SH-SY5Y (cell line): ENCODE measurements at regions not wholly inside any gene's neighbourhood (a gene's known extent, or its start where the extent isn't known, plus 50 kb on each side); places are given as distances from the start of the nearest gene placed in this dataset.

ENCODE experiments used
- GATA2 ChIP-seq: IDR thresholded peaks from 2 replicates; pipeline ENCODE4 v1.6.1; 2011; ENCODE audit warnings: mild to moderate bottlenecking, low read depth, low read length
- GATA3 ChIP-seq: IDR thresholded peaks from 2 replicates; pipeline ENCODE4 v1.6.1; 2011; ENCODE audit warnings: low read depth, mild to moderate bottlenecking, low read length, moderate library complexity

DNA sequence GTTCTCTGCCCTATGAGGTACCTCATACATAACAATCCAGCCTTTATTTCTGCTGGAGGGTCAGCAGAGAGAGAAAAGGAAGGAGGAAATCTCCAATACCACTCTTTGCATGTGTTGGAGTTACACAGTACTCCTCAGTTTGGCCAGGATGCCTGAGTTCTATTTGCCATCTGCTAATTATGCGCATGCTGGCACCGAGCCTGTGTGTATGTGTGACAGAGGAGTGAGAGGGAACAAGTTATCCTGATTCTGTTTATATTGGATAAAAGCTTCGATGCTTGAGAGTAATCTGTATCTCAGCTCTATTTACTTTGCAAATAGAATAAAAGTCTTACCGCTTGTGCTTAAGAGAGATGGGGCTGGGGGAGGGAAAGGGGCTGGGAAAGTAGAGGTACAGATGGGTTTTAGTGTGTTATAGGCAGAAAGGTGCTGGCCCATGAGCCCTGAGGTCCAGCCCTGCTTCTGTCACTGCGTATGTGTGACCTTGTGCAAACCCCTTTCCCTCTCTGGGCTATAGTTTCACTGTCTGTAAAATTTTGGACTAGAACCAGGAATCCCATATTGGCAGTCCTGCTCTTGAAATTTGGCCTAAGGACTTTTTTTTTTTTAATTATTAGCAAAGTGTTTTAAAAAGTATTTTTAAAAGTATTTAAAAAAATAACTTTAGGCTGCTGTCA, 54.5 kb upstream of the PLXNA2 start:
- TF ChIP-seq GATA2 (no peak), GATA3 (no peak)

DNA sequence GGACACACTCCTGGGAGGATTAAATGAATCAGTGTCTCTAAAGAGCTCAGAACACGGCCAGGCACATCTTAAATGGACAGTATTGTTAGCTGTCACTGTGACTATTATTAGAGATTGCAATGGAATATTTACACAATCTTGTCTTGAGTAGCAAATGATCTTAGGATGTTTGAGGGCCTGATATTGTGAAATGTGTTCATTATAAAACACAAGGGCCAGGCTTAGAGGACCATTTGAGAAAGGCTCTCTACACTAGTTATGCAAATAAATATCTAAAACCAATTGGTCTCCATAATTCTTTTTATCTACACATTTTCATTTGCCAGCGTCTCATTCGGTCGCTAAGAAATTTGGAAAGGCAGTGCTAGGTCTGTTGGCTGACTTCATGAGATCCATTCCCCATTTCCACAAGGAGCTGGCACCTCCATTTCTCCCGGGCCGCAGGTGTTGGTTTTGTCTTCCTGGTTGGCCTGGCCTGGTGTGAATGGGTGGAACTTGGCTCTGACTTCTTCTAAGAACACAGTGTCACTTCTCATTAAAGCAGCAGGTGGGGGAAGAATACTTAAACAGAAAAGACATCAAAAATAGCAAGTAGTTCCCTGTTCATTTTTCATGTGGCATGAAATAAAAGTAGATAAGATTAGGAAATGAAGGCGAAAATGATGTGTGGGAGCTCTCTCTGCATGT, 56.0 kb upstream of the PLXNA2 start:
- TF ChIP-seq GATA2 (no peak), GATA3 (no peak)

DNA sequence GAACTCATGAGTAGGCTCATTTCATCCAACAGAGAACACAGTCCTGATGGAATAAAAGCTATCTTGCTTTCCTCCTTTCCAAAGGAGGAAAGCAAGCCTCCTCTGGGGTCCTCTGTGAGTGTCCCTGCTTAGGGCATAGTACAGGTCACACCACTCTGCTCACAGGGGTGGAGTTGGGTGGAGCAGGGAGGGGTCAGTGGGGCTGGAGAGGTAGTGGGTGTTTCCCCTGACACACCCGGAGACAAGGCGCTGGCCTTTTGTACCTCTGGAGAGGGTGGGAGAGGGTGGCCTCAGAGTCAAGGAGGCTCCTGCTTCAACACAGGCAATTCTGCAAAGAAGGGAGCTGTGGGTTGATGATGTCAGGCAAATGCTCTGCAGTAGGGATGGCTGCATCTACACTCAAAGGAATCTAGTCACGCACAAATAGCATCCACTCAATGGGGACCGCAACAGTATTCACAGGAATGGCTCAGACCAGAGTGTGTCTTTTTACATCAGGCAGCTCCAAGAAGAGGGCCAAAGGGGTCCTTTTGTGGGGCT, 58.6 kb upstream of the PLXNA2 start:
- TF ChIP-seq GATA2 = no peak
- TF ChIP-seq GATA3 = no peak

DNA sequence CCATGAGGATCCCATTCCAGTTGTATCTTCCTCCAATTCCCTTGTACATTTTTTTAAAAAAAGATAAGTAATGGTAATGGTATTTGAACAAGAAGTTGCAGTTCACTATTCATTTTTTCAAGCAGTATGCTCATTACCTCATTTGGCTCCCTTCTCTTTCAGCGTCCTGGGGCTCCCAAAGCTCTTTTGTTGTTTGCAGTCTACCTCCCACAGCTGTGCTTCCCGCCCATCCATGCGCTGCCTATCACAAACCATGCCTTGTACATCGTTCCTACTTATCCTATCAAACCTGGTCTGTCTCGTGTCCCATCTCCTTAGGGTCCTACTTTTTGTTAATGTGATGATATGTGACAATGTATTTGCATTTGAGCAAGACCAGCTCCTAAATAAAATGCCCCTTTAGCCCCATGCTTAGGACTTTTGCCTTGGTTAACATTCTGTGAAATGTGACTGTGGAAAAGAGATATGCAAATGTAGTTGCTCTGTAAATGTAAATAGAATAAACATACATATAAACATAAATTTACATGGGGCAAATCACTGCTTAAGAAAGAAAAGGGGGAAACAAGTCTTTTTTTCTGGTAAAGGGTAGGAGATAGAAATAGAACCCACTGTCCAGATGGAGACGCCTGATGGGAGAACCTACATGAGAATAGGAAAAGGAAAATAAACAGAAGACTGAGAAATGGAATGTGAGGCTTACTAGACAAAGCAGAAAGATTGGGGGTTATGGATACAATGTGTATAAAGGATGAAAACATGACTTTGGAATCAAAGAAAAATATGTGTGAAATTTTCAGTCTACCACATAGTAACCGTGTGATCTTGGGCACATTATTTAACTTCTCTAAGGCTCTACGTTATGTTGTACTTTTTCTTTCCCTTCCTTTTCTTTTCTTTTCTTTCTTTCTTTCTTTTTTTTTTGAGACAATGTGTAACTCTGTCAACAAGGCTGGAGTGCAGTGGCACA, 59.8 kb upstream of the PLXNA2 start:
- TF ChIP-seq GATA2 (no peak), GATA3 (no peak)

DNA sequence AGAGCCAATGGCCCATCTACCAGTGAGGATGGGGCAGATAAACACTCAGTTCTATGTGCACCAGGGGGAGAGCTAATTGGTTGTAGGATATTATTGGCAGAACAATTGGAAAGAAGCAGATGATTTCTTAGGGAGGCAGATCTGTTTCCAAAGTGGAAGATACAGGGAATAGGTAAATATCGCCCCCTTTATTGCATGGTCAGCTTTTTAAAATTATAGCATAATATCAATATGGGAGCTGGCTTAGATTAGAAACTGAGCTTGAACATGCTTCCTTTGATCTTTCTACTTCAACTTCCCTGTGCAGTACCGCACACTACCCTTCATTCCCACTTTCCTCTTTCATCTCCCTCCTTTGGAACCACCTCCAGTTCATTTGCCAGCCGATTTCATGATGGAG, 64.0 kb upstream of the PLXNA2 start:
- TF ChIP-seq GATA2 (no peak), GATA3 (no peak)

DNA sequence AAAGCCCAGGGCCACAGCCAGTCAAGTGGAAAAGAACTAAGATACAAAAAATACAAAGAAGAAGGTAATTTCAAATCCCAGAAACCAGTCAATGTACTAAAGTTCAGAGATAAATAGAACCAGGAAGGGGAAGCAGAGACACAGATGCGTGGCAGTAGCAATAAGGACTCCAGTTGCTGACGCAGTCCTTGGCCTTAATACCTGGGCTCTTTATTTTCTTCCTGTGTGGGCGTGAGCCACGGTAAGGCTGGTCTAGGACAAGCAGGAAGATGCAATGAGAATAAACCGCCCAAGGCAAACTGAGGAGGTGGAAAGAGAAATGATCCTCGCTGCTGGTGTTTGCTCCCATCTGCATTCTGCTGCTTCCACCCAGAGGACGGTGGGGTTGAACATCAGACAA, 65.6 kb upstream of the PLXNA2 start:
- TF ChIP-seq GATA2 = no peak
- TF ChIP-seq GATA3 = no peak

DNA sequence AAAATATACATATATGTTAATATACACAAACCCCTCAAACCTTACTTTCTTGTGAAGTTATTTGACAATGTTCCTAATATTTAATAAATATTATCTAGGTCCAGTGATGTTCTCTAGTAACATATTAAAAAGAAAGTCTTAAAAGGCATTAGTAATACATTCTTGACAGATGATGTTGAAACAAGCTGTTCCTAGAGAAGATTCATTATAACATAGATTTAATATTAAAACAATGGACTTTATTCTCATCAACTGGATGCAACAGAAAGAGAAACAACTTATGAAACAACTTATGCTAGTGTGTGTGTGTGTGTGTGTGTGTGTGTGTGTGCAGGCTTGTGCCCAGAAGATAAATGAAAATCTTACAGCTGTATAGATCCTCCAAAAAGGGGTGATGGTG, 68.5 kb upstream of the PLXNA2 start:
- no peak for TF ChIP-seq GATA2
- no peak for TF ChIP-seq GATA3

DNA sequence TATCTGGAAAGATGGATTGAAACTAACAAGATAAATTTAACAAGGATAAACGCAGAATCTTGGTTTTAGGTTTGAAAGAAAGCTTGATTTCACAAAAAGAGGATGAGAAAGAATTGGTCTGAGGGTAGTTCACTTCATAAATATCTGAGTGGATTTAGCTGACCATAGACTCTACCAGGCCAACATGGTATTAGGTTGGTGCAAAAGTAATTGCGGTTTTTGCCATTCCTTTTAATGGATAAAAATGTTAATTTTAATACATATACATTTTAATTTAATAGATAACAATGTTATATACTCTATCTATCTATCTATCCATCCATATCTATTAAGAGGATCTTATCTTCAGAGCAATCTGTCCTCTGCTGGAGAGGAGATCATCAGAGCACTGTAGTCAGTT, 70.2 kb upstream of the PLXNA2 start:
- TF ChIP-seq GATA3 (no peak), GATA2 (no peak)

DNA sequence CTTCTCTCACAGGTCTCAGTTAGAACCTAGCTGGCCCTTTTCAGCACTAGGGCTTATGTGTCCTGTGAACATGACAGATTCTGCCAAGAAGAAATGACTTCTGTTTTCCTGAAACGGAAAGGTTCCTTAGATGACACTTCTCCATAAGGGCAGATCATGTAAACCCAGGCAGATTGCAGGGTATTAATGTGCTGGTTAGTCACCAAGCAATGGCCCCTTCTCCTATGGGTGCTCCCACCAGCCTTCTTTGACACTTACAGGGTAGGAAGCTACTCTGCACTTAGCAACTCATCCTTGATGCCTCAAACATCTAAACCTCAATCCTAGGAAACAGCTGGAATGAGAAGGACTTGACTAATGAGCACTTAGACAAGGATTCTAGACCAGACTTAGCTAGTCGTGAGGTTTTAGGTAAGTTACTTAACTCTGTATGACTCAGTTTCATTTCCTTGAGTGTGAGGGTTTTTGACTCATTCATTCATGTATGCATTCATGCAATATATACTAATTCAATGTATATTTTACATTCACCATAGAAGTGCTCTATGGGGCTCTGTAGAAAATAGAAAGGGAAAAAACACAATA, 74.1 kb upstream of the PLXNA2 start:
- no peak for TF ChIP-seq GATA2
- no peak for TF ChIP-seq GATA3

DNA sequence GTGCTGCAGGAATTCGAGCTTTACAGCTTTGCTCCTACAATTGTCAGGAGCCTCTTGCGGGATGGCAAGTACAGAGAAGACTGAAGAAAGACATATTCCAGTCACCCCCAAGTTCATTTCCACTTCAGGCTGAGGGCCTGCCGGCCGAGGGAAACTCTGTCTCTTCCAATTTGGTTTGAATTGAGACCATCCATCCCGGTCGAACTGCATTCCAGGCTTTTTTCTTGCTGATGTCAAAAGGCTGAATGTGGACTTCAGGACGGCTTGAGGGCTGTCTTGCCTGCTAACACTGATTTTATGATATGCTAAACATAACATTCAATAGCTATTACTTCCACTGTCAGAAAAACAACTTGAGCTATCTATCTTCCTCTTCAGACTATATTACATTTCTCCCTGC, 79.8 kb upstream of the PLXNA2 start:
- TF ChIP-seq GATA2 (no peak), GATA3 (no peak)

DNA sequence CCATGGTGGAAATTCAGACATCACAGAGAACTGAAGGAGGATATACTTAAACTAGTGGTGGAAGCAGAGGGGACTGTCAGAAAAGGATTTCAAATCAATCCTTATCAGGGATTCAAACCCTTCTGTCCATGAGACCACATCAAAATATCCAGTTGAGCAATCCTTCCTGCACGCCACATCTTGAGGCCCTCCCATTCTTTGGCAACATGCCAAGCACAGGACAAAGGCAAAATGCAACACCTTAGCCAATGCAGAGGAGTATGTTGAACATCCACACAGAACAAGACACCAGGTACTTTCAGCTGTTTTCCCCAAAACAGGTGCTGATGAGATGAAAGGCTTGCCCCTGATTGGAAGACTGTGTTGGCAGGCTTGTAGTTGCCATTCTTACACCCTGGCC, 81.8 kb upstream of the PLXNA2 start:
- TF ChIP-seq GATA3 (no peak), GATA2 (no peak)

DNA sequence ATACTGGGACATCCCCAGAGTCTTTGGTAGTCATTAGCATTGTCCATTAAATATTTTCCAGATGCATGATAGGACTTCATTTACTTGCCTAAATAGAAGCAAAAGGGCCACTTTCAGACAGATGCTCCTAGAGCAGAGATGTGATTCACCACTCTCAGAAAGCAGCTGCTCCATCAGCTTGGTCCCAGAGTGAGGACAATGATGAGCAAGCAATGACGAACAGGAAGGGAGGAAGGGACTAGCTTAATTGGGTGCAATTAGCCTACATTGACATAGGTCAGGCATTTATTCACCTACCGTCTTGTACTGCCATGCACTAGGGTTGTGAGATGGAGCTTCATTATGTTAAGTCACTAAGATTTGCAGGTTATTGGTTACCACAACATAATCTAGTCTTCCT, 85.1 kb upstream of the PLXNA2 start:
- TF ChIP-seq GATA3 = no peak
- no peak for TF ChIP-seq GATA2

DNA sequence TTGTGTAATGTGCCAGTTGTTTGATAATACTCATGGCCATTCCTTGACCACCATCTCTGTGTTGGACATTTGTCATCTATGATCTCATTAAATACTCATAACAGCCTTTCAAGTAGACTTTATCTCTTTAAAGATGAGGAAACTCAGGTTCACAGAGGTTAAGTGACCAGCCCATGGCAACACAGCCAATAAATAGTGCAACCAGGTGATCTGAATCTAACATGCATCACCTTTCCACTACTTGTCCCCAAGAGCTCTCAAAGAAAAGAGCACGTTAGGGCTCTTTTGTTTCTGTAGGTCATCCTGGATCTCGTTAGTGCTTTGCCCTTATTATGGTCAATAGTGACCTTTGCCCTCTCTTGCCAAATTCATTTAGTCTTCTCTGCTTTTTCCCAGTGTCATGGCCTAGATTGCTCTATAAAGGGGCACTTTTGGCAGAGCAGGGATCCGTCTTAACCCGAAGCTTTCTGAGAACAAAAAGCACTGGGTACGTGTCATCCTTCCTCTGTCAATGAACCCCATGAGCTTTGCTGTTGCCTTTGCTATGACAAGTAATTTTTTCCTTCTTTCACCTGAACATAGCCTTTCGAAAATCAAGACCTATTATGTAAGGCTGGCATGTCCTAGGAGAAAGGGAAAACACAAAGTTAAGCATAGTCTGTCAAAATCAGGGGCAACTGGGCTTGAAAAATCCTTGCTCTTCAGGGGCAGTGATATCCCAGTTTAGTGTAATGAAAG, 88.0 kb upstream of the PLXNA2 start:
- no peak for TF ChIP-seq GATA2
- no peak for TF ChIP-seq GATA3
